RWPE1 (cell line): ENCODE measurements at regions not wholly inside any gene's neighbourhood (a gene's known extent, or its start where the extent isn't known, plus 50 kb on each side); places are given as distances from the start of the nearest gene placed in this dataset.

Source experiments
- CTCF ChIA-PET: fragments of 350-600 bp; sonication (Branson Sonifier 250); formaldehyde crosslinking; extraction: SDS; loops from one replicate; lab custom pipeline; 2021; lab: Yijun Ruan, JAX
- POLR2A ChIA-PET: fragments of 400-600 bp; formaldehyde crosslinking; extraction: SDS; loops from one replicate; lab custom pipeline; 2020; ENCODE audit warnings: antibody characterized with exemption; ENCODE audit not compliant: low non-redundant PET; lab: Yijun Ruan, JAX
- DNase-seq: peaks from one replicate; pipeline ENCODE4 v3.0.0; 2012; ENCODE audit warnings: low spot score
- H3K27ac ChIP-seq: fragments of 450-650 bp; 2 replicates; pipeline ENCODE4 v1.5.1; 2017
- TF ChIP-seq, protein P1 (sequence below): fragments of 450-650 bp; conservative IDR thresholded peaks from 2 replicates; pipeline ENCODE4 v1.5.1; 2017; ENCODE audit warnings: low read depth, mild to moderate bottlenecking

- POLR2A ChIA-PET = no interaction called here
- H3K27ac ChIP-seq = no peak overlapping the region
- no peak for DNase-seq
- CTCF ChIA-PET = interaction anchor here (0.6 kb wide), 1 partner anchor 36 kb away, joined by 5 read pairs; no protein-coding TSS in a partner anchor
- TF ChIP-seq, protein P1, sequence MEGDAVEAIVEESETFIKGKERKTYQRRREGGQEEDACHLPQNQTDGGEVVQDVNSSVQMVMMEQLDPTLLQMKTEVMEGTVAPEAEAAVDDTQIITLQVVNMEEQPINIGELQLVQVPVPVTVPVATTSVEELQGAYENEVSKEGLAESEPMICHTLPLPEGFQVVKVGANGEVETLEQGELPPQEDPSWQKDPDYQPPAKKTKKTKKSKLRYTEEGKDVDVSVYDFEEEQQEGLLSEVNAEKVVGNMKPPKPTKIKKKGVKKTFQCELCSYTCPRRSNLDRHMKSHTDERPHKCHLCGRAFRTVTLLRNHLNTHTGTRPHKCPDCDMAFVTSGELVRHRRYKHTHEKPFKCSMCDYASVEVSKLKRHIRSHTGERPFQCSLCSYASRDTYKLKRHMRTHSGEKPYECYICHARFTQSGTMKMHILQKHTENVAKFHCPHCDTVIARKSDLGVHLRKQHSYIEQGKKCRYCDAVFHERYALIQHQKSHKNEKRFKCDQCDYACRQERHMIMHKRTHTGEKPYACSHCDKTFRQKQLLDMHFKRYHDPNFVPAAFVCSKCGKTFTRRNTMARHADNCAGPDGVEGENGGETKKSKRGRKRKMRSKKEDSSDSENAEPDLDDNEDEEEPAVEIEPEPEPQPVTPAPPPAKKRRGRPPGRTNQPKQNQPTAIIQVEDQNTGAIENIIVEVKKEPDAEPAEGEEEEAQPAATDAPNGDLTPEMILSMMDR = no peak
These were observed 341.8 kb downstream of the FSCB start for GRCh38 chr14:44165286-44165685.

DNA sequence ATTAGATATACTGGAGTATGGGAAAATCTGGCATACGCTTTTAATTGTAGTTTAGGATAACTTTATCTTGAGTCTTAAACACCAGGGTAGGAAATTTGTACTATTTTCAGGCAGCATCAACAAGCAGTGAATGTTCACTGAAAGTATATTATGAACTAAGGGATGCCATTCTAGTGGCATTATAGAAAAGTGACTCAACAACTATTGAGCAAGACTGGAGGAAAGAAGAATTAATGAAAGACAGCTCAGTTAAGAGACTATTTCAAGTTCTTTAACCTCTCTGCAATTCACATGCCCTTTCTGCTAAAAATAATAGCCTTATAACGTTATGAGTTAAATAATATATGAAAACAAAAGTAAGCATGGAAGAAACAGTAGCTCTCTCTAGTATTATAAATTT lies 343.1 kb downstream of the FSCB start:
- POLR2A ChIA-PET = no interaction called here
- TF ChIP-seq, protein P1 = no peak
- no peak overlapping the region for H3K27ac ChIP-seq
- CTCF ChIA-PET = no interaction called here
- DNase-seq = no peak

GRCh38 chr14:44162197-44162596 lies 344.9 kb downstream of the FSCB start:
- POLR2A ChIA-PET = no interaction called here
- no peak for DNase-seq
- TF ChIP-seq, protein P1 = no peak
- CTCF ChIA-PET = interaction anchor here (0.6 kb wide), 1 partner anchor 8 kb away, joined by 5 read pairs; no protein-coding TSS in a partner anchor
- no peak overlapping the region for H3K27ac ChIP-seq

GRCh38 chr14:44154874-44155273 lies 352.2 kb downstream of the FSCB start:
- H3K27ac ChIP-seq = no peak overlapping the region
- CTCF ChIA-PET = interaction anchor here (0.7 kb wide), 1 partner anchor 502 kb away, joined by 3 read pairs; no protein-coding TSS in a partner anchor
- TF ChIP-seq, protein P1 = no peak
- POLR2A ChIA-PET = no interaction called here
- DNase-seq = no peak

DNA sequence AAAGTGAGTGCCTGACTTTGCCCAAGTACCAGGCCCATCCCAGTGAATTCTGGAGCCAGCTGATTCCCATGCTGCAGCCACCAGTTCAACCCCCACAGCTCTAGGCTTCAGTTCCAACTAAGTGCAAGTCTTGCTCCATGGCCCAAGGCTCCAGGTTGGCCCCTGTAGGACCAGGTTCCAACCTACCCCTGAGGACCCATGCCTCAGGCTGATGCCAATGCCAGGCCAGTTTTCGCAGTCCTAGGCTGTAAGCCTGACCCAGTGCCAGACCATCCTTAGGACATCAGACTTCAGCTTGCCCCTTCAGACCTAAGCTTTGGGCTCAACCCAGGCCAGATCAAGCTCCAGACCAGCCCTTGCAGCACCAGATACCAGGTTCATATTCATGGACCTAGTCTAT lies 352.6 kb downstream of the FSCB start:
- H3K27ac ChIP-seq = no peak overlapping the region
- ChIA-PET CTCF (no interaction called here), POLR2A (no interaction called here)
- TF ChIP-seq, protein P1 = no peak
- no peak for DNase-seq

- H3K27ac ChIP-seq = no peak overlapping the region
- DNase-seq = no peak
- TF ChIP-seq, protein P1 = no peak
- ChIA-PET POLR2A (no interaction called here), CTCF (no interaction called here)
These were observed 355.8 kb downstream of the FSCB start for GRCh38 chr14:44151130-44151820.
